ENCODE measurements at regions not wholly inside any gene's neighbourhood (a gene's known extent, or its start where the extent isn't known, plus 50 kb on each side); places are given as distances from the start of the nearest gene placed in this dataset.
"Not testable (repeated sequence)": the region's sequence is repeated elsewhere in the genome, so short reads cannot be mapped to it uniquely, and the experiment has no call there.

GRCh38 chr5:106639488-106639887 is 1031.2 kb downstream of the EFNA5 start:
- DNase-seq: no peak
- Mint-ChIP-seq H3K27me3 (ENCODE audit: low read depth) (no peaks in the 10 kb centered on the region), H3K9me3 (peaks cover 6% of the 10 kb centered on the region), H3K4me1 (ENCODE audit: low read depth) (no peaks in the 10 kb centered on the region), H3K36me3 (ENCODE audit: low read depth) (no peaks in the 10 kb centered on the region), H3K27ac (no peak overlapping the region), H3K4me3 (no peak overlapping the region)
- intact Hi-C loops (cut with micrococcal nuclease): no loop called here
- CTCF ChIA-PET: no interaction called here

DNA sequence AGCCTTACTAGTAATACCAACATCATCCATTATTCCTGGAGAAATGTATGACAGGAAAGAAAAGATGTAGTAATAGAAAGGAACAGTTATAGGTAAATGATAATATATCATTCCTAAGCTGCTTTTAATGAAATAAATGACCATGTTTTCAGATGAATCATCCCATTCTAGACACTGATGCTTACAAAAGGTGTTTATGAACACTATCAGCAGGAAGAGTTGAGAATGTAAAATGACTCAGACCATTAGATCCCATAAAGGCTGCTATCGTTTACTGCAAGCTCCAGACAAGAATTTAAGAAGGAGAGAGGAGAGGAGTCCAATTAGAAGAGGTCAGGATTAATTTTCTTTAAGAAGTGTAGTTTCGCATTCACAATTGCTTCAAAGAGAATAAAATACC is 1033.5 kb downstream of the EFNA5 start:
- Mint-ChIP-seq H3K4me1 (ENCODE audit: low read depth) (no peaks in the 10 kb centered on the region), H3K27me3 (ENCODE audit: low read depth) (no peaks in the 10 kb centered on the region), H3K27ac (no peak overlapping the region), H3K4me3 (no peak overlapping the region), H3K36me3 (ENCODE audit: low read depth) (no peaks in the 10 kb centered on the region), H3K9me3 (peaks cover 6% of the 10 kb centered on the region)
- intact Hi-C loops (cut with micrococcal nuclease): no loop called here
- CTCF ChIA-PET: no interaction called here
- DNase-seq: no peak

DNA sequence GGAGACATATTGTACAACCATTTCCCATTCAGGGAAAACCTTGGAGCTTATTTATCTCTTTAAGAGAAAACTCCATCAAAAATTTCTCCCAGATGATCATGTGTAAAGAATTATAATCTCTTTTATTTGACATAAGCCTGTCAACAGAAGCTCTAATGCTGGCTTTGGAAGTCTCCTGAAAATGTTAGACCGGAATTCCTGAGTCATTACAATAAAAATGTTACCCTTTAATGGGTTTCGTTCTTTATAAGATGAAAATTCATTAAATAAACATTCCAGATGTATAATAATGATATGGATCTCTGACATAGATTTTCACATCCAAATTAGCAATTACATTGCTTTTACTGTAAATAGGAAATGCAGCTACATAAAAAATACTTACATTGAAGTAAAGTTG is 1036.4 kb downstream of the EFNA5 start:
- Mint-ChIP-seq H3K9me3 (peaks cover 5% of the 10 kb centered on the region), H3K4me1 (ENCODE audit: low read depth) (no peaks in the 10 kb centered on the region), H3K27me3 (ENCODE audit: low read depth) (no peaks in the 10 kb centered on the region), H3K36me3 (ENCODE audit: low read depth) (no peaks in the 10 kb centered on the region), H3K27ac (no peak overlapping the region), H3K4me3 (no peak overlapping the region)
- CTCF ChIA-PET: interaction anchor here (0.7 kb wide), 1 partner anchor 613 kb away, joined by 3 read pairs; no protein-coding TSS in a partner anchor
- intact Hi-C loops (cut with micrococcal nuclease): no loop called here
- no peak for DNase-seq

- Mint-ChIP-seq H3K9me3 (peaks cover 5% of the 10 kb centered on the region), H3K27me3 (ENCODE audit: low read depth) (no peaks in the 10 kb centered on the region), H3K4me1 (ENCODE audit: low read depth) (no peaks in the 10 kb centered on the region), H3K36me3 (ENCODE audit: low read depth) (no peaks in the 10 kb centered on the region), H3K27ac (no peak overlapping the region), H3K4me3 (no peak overlapping the region)
- intact Hi-C loops (cut with micrococcal nuclease): no loop called here
- DNase-seq: no peak
- CTCF ChIA-PET: interaction anchor here (0.7 kb wide), 1 partner anchor 613 kb away, joined by 3 read pairs; no protein-coding TSS in a partner anchor
Observed at GRCh38 chr5:106633825-106634224, 1036.9 kb downstream of the EFNA5 start.

GRCh38 chr5:106628456-106628855 is 1042.3 kb downstream of the EFNA5 start:
- H3K36me3 Mint-ChIP-seq (ENCODE audit: low read depth); H3K27me3 Mint-ChIP-seq (ENCODE audit: low read depth); H3K4me1 Mint-ChIP-seq (ENCODE audit: low read depth); intact Hi-C loops (cut with micrococcal nuclease); H3K9me3 Mint-ChIP-seq; H3K27ac Mint-ChIP-seq; H3K4me3 Mint-ChIP-seq; DNase-seq; CTCF ChIA-PET: not testable (repeated sequence)

- intact Hi-C loops (cut with micrococcal nuclease): no loop called here
- Mint-ChIP-seq H3K27ac (no peak overlapping the region), H3K4me1 (ENCODE audit: low read depth) (no peaks in the 10 kb centered on the region), H3K9me3 (peaks cover 3% of the 10 kb centered on the region), H3K36me3 (ENCODE audit: low read depth) (no peaks in the 10 kb centered on the region), H3K4me3 (no peak overlapping the region), H3K27me3 (ENCODE audit: low read depth) (no peaks in the 10 kb centered on the region)
- no peak for DNase-seq
- CTCF ChIA-PET: no interaction called here
Observed at GRCh38 chr5:106610041-106610440, 1060.7 kb downstream of the EFNA5 start.

DNA sequence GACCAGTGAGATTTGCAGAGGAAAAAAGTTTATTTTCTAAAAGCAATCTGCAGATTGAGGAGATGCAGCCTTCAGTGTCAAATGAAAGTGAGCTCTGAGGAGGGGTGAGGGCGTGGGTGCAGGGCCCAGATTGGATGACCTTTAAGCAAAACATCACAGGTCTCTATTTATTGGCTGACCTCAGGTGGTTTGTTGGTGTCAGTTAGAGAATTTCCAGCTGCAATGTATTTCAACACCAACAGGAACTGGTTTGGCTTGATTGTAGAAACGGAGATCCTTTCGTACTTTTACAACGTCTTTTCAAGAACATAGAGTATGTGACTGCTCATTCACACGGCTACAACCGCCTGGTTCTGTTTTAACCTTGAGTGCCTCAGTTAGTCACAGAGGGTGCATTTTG is 1069.1 kb downstream of the EFNA5 start:
- Mint-ChIP-seq H3K9me3 (peaks cover 6% of the 10 kb centered on the region), H3K4me3 (no peak overlapping the region), H3K27ac (no peak overlapping the region), H3K36me3 (ENCODE audit: low read depth) (no peaks in the 10 kb centered on the region), H3K27me3 (ENCODE audit: low read depth) (no peaks in the 10 kb centered on the region), H3K4me1 (ENCODE audit: low read depth) (no peaks in the 10 kb centered on the region)
- DNase-seq: no peak
- CTCF ChIA-PET: no interaction called here
- intact Hi-C loops (cut with micrococcal nuclease): no loop called here

DNA sequence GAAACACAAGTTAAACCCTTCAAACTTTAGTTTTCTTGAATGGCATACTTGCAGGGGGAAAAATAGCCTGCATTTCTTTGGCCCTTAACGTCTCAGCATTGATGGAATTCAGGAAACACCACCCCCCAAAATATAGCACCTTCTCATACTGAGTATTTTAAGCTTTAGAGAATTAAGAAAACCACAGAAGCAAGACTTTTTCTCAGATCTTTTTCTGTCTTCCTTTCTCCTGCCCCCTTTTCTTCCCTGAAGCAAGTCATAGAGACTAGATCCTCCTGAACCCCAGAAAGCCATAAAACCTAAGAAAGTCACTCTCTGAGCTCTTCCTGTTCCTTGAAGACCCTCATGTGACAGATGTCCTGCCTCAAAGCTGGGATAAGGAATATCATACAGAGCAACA is 1069.9 kb downstream of the EFNA5 start:
- Mint-ChIP-seq H3K4me1 (ENCODE audit: low read depth) (no peaks in the 10 kb centered on the region), H3K36me3 (ENCODE audit: low read depth) (no peaks in the 10 kb centered on the region), H3K9me3 (peaks cover 6% of the 10 kb centered on the region), H3K27me3 (ENCODE audit: low read depth) (no peaks in the 10 kb centered on the region), H3K4me3 (no peak overlapping the region), H3K27ac (no peak overlapping the region)
- DNase-seq: no peak
- CTCF ChIA-PET: no interaction called here
- intact Hi-C loops (cut with micrococcal nuclease): no loop called here

DNA sequence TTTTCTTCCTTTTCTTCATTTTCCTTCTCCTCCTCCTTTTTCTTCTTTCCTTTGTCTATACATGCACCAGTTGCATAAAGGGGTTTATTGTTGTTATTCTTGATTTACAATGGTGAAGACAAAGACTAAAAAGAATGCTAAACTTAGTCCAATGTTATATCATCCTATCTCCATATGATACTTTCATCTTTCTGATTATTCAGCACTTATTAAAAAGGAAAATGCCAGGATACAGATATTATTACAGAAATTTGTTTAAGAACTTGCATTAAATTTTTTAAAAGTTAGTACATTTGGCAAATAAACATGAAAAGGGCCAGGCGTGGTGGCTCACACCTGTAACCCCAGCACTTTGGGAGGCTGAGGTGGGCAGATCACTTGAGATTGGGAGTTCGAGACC is 1074.9 kb downstream of the EFNA5 start:
- no peaks in the 10 kb centered on the region for H3K36me3 Mint-ChIP-seq (ENCODE audit: low read depth)
- intact Hi-C loops (cut with micrococcal nuclease): no loop called here
- no peaks in the 10 kb centered on the region for H3K27me3 Mint-ChIP-seq (ENCODE audit: low read depth)
- CTCF ChIA-PET: no interaction called here
- H3K4me3 Mint-ChIP-seq: no peak overlapping the region
- H3K9me3 Mint-ChIP-seq: peaks cover 7% of the 10 kb centered on the region
- H3K27ac Mint-ChIP-seq: no peak overlapping the region
- H3K4me1 Mint-ChIP-seq (ENCODE audit: low read depth): no peaks in the 10 kb centered on the region
- DNase-seq: no peak

DNA sequence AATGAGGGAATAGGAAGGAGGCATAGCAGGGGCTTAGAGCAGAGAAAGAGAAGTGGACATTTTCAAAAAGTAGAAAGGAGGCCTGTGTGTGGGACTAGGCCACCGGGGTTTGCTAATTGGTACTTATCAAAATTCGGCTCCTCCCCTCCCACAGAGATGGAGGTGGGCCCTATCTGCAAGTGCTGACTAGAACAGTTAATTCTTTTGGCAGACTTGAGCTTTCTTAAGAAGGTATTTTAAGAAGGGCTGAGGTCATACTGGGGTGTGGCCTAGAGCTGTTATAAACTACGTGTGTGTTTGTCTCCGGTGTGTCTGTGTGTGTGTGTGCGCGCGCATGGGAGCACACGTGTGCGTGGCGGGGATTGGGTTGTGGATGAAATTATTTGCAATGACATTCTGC is 1086.5 kb downstream of the EFNA5 start:
- H3K4me3 Mint-ChIP-seq: no peak overlapping the region
- H3K4me1 Mint-ChIP-seq (ENCODE audit: low read depth): no peaks in the 10 kb centered on the region
- no peak for DNase-seq
- no peak overlapping the region for H3K27ac Mint-ChIP-seq
- H3K36me3 Mint-ChIP-seq (ENCODE audit: low read depth): no peaks in the 10 kb centered on the region
- CTCF ChIA-PET: no interaction called here
- H3K9me3 Mint-ChIP-seq: peaks cover 2% of the 10 kb centered on the region
- no peaks in the 10 kb centered on the region for H3K27me3 Mint-ChIP-seq (ENCODE audit: low read depth)
- intact Hi-C loops (cut with micrococcal nuclease): no loop called here

GRCh38 chr5:106578736-106579135 is 1092.0 kb downstream of the EFNA5 start:
- intact Hi-C loops (cut with micrococcal nuclease): no loop called here
- H3K36me3 Mint-ChIP-seq (ENCODE audit: low read depth): no peaks in the 10 kb centered on the region
- H3K4me1 Mint-ChIP-seq (ENCODE audit: low read depth): no peaks in the 10 kb centered on the region
- CTCF ChIA-PET: interaction anchor here (0.6 kb wide), 1 partner anchor 16 kb away, joined by 3 read pairs; no protein-coding TSS in a partner anchor
- no peak for DNase-seq
- H3K27me3 Mint-ChIP-seq (ENCODE audit: low read depth): no peaks in the 10 kb centered on the region
- no peak overlapping the region for H3K4me3 Mint-ChIP-seq
- no peaks in the 10 kb centered on the region for H3K9me3 Mint-ChIP-seq
- no peak overlapping the region for H3K27ac Mint-ChIP-seq

GRCh38 chr5:106574820-106575219 is 1095.9 kb downstream of the EFNA5 start:
- Mint-ChIP-seq H3K4me3 (no peak overlapping the region), H3K36me3 (ENCODE audit: low read depth) (no peaks in the 10 kb centered on the region), H3K4me1 (ENCODE audit: low read depth) (no peaks in the 10 kb centered on the region), H3K27ac (no peak overlapping the region), H3K27me3 (ENCODE audit: low read depth) (no peaks in the 10 kb centered on the region), H3K9me3 (no peaks in the 10 kb centered on the region)
- intact Hi-C loops (cut with micrococcal nuclease): no loop called here
- DNase-seq: no peak
- CTCF ChIA-PET: no interaction called here

DNA sequence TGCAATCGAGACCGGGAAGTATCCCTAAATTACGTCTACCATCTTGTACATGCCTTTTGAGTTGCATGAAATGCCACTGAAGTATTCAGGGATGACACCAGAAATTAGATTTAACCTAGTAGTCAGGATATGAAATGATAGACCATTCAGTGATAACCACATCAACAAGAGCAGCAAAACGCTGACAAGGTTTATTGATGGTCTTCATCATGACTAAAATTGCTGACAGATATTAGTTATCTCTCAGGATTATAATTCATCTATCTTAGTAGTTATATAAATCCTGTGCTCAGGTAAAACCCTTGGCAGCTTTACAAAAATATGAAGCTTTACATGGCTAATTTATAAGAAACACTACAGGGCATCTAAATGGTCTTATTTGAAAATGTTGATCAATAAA is 1104.7 kb downstream of the EFNA5 start:
- no peaks in the 10 kb centered on the region for H3K27me3 Mint-ChIP-seq (ENCODE audit: low read depth)

GRCh38 chr5:106545325-106545724 is 1125.4 kb downstream of the EFNA5 start:
- CTCF ChIA-PET: no interaction called here

More for the DNA sequence above, 1104.7 kb downstream of the EFNA5 start:
- Mint-ChIP-seq H3K9me3 (peaks cover 6% of the 10 kb centered on the region), H3K4me1 (ENCODE audit: low read depth) (no peaks in the 10 kb centered on the region), H3K36me3 (ENCODE audit: low read depth) (no peaks in the 10 kb centered on the region), H3K27ac (no peak overlapping the region), H3K4me3 (no peak overlapping the region)
- CTCF ChIA-PET: no interaction called here
- intact Hi-C loops (cut with micrococcal nuclease): no loop called here
- no peak for DNase-seq

More at GRCh38 chr5:106545325-106545724, 1125.4 kb downstream of the EFNA5 start:
- peaks cover 20% of the 10 kb centered on the region for H3K9me3 Mint-ChIP-seq
- no peaks in the 10 kb centered on the region for H3K4me1 Mint-ChIP-seq (ENCODE audit: low read depth)
- intact Hi-C loops (cut with micrococcal nuclease): no loop called here
- no peak for DNase-seq
- H3K27ac Mint-ChIP-seq: no peak overlapping the region
- no peaks in the 10 kb centered on the region for H3K27me3 Mint-ChIP-seq (ENCODE audit: low read depth)
- no peaks in the 10 kb centered on the region for H3K36me3 Mint-ChIP-seq (ENCODE audit: low read depth)
- no peak overlapping the region for H3K4me3 Mint-ChIP-seq

Measured in activated naive CD4-positive, alpha-beta T cell treated with anti-CD3 and anti-CD28 coated beads for 36 hours (primary cell).